ENCODE measurements at regions not wholly inside any gene's neighbourhood (a gene's known extent, or its start where the extent isn't known, plus 50 kb on each side); places are given as distances from the start of the nearest gene placed in this dataset.
"Not testable (repeated sequence)": the region's sequence is repeated elsewhere in the genome, so short reads cannot be mapped to it uniquely, and the experiment has no call there.

DNA sequence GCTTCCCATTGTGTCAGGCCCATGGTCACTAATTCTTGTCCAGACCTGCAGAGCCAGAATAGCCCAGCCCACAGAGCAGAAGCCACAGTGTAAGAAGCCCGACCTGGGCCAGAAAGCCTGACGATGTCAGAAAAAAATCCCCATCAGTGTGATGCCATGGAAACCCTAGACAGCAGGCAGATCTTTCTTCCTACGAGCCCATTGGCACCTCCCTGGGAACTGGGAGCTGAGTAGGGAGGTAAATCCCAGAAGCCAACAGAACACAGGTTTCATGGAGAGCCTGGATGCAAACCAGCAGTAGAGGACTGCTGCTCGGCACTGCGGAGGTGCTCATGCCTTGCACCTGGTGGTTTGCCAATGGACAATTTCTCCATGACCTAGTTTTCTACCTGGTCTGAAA, 82.2 kb upstream of the SLC22A16 start:
- DNase-seq = no peak

DNA sequence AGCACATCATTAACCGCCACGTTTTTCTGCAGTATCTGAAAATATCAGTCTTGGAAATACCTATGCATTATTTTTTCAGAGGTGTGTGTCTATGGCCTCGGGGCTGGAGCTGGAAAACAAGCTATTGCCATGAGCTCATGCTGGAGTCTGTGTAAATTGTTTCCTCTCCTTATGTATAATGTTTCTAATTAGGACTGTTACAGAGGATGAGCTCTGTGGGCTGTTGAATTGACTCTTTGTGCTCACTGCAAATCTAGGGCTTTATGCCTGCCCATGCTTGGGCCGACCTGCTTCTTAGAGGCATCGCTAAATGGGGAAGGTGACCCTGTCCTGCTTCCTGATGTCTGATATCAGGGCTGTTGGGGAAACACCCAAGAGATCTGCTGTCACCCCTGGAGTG, 80.8 kb upstream of the SLC22A16 start:
- DNase-seq = no peak

DNA sequence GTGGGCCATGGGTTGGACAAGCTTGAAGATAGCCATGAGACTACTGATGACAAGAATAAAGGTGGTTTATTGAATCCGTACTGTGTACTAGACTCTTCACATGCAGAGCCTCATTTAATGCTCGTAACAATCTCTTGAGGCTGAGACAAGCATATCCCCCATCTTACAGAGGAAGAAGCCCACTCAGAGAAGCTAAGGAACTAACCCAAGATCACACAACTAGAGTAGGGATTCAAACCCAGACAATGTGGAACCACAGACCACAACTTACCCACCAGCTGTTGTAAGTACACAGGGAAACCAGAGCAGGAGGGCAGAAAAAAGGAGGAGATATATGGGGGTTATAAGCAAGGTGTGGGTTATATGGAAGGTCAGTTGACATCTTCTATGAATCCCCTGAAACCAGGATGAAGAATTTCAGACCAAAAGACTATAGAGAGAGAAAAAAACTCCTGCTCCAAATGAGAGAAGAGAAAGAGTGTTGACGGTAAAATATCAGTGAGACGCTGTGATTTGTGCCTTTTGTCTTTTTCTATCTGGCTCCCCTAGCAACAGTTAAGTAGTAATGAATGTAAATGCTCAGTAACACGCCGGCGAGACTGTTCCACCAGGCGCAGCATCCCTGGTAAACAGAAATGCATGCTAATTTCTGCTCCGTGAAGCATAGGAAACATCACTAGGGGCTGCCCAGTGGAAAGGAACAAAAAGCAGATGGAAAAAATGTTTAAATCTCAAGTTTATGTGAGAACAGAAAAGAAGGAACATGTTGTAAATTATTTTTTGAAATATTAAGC, 80.1 kb upstream of the SLC22A16 start:
- no peak for DNase-seq

DNA sequence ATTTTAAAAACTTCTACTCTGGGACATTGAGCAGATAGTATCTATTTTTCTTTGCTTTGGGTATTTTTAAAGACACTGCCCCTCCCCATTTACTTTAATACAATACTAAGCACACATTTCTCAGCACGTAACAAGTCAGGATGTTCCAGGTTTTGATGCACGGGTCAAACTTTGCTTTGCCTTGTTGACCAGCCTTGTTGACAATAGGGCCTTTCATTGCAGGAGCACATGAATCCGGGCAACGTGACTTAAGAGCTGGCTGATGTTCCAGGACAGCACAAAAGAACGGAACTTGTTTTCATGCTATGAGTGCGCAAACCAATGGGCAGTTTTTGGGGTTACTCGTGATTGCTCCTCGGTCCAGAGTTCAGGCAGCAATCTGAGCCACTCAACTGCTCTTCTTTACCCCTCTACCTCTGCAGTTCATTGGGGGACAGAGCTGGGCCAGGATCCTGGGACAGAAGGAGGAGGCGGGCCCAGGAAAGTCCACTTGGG, 78.6 kb upstream of the SLC22A16 start:
- DNase-seq = no peak

DNA sequence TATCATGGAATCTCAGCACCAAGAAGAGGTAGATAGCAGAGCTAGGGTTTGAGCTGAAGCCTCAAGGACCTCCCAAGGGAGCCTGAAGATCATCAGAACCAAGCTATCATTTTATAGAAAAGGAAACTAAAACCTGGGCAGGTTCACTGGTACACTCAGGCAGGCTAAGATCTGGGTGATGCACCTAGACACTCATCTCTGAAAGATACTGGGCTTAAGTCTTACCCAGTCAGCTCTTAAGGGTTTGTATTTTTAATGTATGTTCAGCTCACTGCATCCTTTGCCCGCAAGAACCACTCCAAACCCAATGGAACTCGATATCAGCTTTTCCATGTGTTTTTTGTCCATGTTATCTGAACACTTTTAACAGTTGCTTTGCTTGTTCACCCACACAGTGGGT, 78.0 kb upstream of the SLC22A16 start:
- DNase-seq = no peak

DNA sequence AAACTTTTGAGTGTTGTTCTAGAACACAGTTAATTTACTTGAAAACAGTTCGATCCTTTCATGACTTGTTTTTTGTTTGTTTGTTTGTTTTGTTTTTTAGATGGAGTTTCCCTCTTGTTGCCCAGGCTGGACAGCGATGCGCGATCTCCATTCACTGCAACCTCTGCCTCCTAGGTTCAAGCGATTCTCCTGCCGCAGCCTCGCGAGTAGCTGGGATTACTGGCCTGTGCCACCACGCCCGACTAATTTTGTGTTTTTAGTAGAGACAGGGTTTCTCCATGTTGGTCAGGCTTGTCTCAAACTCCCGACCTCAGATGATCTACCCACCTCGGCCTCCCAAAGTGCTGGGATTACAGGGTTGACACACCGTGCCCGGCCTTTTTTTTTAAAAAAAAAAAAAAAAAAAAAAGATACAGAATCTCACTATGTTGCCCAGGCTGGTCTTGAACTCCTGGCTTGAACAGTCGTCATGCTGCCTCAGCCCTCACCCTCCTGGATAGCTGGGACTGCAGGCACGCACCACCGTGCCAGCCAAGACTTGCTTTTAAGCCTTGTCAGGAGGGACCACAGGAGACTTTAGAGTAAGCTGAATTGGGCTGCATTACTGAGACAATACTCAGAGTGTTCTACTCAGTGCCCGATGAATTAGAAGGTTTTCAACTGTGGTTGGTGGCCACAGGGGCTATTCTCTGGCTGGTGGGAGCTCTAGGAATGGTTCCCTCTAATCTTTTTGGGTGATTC, 76.7 kb upstream of the SLC22A16 start:
- no peak for DNase-seq

DNA sequence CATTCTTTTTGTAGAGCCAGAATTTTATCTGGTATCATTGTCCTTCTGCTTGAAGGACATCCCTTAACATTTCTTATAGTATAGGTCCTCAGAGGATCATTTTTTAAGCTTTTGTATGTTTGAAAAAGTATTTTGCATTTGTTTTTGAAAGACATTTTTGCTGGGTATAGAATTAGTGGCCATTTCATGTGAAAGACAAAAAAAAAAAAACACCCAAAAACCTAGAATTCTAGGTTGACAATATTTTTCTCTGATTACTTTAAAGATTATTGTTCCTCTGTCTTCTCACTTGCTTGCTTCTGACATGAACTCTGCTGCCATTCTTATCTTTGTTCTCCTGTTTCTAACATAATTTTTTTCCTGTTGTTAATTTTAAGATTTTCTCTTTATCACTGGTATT, 75.7 kb upstream of the SLC22A16 start:
- no peak for DNase-seq

DNA sequence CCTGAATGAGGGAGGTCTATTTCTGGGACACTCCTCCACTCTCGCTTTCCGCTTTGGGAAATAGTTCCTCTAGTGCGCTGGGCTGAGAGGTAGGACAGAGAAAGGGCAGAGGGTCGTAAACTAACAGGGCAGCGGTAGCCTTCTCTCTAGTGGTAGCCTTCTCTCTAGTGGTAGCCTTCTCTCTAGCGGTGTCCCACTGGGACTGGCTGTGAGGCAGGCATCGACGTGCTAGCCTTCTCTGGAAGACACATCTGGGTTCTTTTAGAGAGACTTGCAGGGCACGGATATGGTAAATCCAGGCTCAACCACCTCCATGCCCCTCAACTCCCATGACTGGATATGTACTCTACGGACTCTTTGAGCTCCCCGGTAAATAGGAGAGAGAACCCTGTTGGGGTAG, 74.7 kb upstream of the SLC22A16 start:
- DNase-seq = no peak

DNA sequence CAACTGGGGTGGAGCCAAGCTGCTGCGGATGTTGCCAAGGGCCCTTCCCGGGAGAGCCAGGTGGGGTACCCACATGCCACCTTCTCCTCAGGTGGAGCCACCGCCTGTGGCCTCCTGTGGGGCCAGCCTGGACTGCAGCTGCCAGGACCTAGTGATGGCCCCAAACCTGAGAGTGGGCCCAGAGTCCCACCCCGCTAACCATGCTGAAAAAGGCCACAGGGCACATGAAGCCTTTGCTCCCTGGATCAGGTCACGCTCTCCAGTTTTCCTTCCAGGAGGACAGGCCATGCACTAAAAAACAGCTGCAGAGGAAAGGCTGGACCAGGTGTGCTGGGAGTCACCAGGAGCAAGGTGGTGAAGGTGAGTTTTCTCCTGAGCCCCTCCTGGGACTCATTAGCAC, 73.9 kb upstream of the SLC22A16 start:
- DNase-seq = no peak

DNA sequence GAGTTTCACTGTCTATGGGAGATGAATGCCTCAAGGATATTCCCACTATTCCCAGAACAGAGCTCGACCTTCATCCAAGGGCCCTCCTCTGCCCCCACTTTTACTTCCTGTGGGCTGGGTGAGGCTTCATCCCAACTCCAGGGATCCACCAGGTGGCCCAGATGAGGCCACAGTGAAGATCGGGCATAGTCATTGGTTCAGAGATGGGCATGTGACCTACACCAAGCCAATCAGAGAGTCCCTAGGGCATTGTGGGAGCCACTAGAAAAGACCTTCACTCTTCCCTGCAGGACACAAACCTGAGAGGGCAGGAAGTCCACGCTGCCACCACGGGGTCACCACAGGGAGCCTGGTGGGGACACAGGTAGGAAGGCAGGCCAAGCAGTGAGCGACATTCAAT, 72.9 kb upstream of the SLC22A16 start:
- no peak for DNase-seq

DNA sequence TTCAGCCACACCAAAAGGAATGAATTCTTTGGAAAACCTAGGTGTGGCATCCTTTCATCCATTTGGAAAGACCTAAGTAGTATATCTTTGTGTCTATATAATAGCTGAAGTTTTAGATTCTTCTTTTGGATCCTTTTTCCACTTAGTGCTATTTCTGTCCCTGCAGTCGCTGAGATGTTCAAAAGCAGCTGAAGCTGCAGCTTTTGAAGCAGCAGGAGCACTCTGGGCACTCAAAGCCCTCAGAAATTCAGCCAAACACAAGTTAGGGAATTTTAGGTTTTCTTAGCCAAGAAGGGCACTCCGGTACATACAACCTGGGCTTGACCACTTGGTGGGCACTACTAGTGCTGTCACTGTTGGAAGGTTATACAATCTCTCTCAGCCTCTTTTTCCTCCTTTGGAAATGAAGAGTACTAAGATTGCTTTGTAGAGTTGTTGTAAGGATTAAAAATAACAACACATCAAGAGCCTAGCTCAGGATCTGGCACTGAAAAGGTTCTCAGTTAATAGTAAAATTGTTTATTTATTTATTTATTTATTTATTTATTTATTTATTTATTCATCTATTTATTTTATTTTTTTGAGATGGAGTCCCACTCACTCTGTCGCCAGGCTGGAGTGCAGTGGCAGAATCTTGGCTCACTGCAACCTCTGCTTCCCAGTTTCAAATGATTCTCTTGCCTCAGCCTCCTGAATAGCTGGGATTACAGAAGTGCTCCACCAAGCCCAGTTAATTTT, 71.9 kb upstream of the SLC22A16 start:
- no peak for DNase-seq

DNA sequence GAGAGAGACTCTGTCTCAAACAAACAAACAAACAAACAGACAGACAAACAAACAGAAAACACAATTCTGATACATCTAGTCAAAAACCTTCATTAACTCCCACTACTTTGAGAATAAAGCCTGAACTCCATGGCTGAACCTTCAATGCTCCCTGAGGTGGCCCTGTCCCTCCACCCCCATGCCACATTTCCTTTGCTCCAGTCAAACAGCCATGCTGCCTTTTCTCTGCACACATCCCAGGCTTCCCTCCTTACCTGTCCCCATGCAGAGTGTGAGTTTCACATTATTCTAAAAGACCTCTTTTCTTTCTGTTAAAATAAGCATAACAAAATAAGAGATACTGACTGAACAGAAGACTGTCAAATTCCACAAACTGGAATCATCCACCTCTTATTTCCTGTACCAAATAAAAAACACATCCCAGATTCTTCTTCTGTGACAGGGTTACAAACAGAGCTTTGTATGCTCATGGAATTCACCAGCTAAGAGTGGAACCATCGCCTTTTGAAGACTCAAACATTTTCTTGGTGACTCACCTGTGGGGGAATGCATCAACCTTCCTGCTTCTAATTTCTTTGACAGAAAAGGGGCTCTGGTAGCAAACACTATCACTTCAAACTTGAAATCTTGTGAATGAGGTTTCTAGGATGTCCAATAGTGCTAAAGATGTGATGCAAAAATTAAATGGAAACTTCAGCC, 71.0 kb upstream of the SLC22A16 start:
- DNase-seq = no peak

DNA sequence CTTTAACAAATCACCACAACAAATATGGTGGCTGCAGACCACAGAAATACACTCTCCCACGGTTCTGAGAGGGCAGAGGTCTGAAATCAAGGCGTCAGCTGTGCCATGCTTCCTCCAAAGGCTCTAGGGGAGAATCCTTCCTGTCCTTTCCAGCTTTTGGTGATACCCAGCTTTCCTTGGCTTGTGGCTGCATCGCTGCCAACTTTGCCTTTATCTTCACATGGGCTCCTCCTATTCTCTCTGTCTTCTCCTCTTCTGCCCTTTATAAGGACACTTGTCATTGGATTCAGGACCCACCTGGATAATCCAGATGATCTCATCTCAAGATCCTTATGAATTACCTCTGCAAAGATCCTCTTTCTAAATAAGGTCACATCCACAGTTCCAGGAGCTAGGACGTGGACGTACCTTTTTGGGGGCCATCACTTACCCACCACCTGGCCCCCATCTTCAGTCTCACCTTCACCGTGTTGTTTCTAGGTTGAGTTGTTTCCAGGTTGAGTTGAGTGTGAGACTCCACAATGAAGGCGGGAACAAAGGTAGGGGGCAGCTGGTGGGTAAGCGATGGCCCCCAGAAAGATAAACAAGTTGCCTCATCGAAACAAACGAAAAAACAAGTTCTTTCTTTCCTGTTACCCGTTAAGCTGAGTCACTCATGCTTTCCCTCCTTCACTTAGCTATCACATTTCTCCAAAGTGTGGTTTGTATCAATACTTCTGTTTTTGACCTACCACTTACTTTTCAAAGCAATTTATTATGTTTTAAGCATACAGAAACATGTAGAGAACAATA, 68.9 kb upstream of the SLC22A16 start:
- no peak for DNase-seq

DNA sequence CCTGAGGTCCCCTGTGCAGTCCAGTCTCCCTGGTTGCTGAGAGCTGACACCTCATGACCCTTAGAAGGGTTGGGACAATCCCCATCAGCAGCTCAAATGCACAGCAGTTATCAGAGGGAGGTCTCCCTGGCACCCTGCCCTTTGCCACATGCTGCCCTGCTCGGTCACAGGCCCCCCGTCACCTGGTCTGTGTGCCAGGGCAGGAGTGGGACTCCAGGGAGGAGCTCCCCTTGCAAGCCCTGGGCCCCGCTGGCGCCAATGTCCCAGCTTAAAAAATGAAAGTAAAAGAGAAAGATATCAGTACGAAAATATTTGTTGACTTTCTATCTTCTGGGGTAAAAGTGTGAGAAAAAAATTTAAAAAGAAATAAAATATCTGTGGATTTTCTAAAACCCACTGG, 68.1 kb upstream of the SLC22A16 start:
- DNase-seq = no peak

DNA sequence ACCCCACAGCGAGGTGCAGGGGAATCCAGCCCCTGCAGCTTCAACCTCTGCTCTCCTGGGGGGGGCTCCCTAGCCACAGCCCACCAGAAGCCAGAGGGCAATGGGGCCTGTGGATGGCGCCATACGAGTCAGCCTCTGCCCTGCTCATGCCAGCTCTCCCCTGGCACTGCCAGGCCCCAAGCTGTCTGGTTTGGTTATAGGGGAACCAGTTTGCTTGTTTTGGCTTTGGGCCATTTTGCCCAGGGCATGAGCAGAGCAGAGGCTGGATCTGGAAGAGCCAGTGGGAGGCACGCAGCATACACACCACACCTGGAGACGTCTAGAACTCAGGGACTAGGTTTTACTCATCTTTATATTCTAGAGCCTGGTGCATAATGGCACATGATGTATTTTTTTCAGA, 66.7 kb upstream of the SLC22A16 start:
- DNase-seq = no peak

DNA sequence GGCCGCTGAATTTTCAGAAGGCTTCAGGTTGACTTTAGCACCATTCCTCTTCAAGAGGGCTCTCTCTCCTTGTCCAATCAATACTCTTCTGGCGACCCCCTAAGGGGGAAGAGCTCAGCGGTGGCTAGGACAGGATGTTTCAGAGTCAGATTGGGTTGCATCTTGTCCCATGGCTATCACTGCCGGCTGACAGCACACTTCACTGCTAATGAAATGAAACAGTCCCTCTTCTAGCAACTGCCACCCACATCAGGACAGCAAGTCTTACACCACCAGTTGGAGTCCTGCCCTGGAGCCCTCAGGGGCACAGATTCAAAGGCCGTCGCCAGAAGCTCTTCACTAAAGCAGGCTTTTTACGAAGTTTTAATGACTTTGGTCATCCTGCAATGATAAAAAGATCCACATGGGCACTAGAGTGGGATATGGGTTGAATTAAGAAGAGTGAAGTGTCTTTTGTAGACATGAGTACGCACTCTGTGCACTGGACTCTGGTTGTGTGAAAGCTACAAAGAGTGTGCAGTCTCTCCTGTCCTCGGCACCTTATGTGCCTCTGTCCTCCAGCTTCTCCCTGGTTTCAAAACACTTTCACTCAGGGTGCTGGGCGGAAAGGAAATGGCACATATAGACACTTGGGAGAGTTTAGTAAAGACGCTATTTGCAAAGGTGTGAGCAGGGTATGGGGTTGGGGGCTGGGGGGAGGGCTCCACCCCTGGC, 66.1 kb upstream of the SLC22A16 start:
- DNase-seq = no peak

DNA sequence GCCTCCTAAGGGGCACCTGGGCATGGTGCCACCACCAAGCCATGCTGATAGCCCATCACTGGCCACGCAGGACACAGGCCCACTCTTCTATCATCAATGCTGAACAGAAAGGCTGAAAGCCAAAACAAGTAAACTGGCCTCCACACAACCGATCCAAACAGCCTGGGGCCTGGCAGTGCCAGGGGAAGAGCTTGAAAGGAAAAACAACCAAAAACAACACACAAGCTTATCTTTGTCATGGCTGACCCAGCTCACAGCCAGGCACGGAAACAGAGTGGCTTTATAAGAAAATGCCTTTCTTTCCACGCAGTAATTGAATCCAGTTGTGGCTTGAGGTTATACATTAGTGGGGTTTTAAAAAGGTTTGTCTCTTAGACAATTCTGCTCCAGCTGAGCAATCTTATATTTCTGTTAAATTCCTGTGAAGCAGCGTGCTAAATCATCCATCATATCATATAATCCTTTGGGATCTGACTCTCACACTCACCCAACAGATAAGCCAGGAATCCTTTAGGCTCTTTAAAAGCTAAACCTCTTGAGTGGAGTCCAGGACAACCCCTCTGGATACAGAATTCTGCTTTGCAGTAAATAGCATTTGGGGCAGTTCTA, 65.4 kb upstream of the SLC22A16 start:
- no peak for DNase-seq

DNA sequence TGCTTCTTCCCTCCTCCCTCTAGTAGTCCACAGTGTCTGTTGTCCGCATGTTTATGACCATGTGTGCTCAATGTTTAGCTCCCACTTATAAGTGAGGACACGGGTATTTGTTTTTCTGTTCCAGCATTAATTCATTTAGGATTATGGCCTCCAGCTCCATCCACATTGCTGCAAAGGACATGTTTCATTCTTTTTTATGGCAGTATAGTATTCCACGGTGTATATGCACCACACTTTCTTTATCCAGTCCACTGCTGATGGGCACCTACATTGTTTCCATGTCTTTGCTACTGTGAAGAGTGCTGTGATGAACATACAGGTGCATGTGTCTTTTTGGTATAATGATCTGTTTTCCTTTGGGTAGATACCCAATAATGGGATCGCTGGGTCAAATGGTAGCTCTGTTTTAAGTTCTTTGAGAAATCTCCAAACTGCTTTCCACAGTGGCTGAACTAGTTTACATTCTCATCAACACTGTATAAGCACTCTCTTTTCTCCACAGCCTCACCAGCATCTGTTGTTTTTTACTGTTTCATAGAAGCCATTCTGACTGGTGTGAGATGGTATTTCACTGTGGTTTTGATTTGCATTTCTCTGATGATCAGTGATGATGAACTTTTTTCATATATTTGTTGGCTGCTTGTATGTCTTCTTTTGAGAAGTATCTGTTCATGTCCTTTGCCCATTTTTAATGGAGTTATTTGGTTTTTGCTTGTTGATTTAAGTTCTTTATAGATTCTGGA, 63.0 kb upstream of the SLC22A16 start:
- DNase-seq = not testable (repeated sequence)

DNA sequence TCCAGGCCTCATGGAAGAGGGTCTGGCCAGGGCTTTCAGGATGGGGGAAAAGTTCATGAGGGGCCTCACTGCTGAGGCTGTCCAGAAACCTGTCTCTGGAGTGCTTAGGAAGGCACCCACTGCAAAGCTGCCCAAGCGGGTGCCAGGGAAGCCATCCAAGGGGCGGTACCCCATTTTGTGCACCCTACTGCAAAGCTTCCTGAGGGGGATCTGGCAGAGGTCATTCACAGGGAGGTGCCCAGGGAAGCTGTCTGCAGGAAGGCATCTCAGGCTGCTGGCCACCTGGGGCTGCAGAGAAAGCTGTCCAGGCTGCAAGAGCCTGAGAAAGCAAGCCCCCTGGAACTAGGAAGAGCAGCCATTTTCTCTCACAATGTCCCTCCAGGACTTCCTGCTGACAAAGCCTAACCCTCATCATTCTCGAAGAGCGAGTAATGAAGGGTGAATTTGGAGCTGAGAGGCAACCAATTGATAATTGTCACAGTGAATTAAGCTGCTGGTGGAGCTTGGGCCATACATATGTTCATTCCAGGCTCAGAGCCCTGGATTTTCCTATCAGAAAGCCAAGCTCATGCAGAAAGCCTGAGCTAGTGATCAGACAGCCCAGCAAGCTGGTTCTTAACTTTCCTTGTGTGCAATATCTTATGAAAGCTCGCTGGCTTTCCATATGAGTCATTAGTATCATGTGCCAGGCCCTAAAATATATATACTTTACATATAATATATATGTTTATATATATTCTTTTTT, 62.2 kb upstream of the SLC22A16 start:
- DNase-seq = no peak

Measured in right kidney (tissue), 1 donor.